GM23248 (cell line): ENCODE measurements at regions not wholly inside any gene's neighbourhood (a gene's known extent, or its start where the extent isn't known, plus 50 kb on each side); places are given as distances from the start of the nearest gene placed in this dataset.

Source experiments
- EZH2 ChIP-seq: fragments of 200-600 bp; sonication (generic); IDR thresholded peaks from 2 replicates; pipeline ENCODE4 v1.6.1; 2018; ENCODE audit warnings: antibody characterized with exemption, mild to moderate bottlenecking; ENCODE audit not compliant: insufficient read depth, poor library complexity, severe bottlenecking
- EZH2phosphoT487 ChIP-seq: fragments of 200-600 bp; sonication (generic); IDR thresholded peaks from 2 replicates; pipeline ENCODE4 v1.6.1; 2018; ENCODE audit warnings: antibody characterized with exemption, moderate library complexity, mild to moderate bottlenecking, low read depth; ENCODE audit not compliant: insufficient read depth

DNA sequence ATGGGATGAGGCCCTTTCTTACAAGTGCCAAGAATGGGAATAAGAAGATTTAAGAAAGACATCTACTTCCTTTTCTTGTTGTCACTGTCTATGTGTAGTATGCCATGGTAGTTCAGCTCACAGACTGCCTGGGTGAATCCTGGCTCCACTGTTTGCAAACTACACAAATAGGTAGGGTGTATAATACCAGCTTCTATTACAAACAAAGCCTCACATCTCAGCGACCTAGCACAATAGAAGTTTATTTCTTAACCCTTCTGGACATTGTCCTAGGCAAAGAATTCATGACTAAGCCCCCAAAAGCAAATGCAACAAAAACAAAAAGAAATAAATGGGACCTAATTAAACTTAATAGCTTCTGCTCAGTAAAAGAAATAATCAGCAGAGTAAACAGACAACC, 74.5 kb downstream of the LINC00237 start:
- TF ChIP-seq EZH2 (no peak), EZH2phosphoT487 (no peak)
